ENCODE measurements at regions not wholly inside any gene's neighbourhood (a gene's known extent, or its start where the extent isn't known, plus 50 kb on each side); places are given as distances from the start of the nearest gene placed in this dataset.
"Not testable (repeated sequence)": the region's sequence is repeated elsewhere in the genome, so short reads cannot be mapped to it uniquely, and the experiment has no call there.

DNA sequence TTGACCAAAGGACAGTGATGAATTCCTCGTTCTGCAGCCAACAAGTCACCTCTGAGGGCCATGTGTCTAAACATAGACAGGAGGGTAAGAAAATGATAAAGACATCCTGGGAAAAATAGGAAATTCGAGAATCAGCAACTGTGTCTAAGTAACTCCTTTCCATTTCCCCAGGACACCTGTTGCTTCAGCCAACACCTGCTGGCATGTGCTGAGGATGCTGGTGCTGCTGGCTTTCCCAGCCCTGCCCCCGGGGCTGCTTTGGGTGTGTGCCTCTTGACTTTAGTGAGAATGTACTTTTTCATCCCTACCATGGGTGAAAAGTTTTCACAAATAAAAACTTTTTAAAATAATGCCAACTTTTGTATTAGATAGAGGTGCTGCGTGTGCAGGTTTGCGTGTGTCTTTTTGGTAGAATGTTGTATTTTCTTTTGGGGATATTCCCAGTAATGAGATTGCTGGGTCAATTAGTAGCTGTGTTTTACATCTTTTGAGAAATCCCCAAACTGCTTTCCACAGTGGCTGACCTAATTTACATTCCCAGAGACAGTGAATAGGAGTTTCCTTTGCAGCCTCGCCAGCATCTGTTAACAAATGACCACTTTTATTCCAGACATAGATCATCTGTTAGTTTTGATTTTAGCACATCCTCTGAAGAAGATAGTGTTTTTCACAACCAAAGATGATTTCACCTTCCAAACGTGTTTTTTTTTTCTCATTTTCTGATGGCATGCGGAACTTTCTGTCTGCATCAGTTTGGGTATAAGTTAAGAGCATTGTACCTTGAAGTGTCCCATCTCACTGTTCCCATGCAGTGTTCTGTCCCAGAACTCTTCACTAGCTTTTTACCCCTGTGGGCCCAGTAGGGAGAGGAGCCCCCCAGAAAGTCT lies 104.2 kb upstream of the ACBD5 start:
- no peak for DNase-seq

DNA sequence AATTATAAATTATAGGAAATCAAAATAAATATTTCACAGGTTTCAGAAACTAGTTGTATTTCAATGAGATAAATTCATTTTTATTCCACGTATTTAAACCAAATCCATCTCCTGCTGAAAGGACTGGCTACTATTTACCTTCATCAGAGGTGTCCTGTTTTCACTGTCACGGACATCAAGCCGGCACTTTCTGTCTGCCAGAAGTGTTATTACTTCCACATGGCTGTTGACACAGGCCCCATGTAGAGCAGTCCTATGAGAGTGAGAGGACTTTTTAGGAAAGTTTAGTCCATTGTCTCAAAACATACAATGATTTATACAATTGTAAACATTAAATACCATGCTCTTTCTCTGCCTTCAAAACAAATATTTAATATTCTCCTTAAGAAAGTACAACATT lies 100.4 kb upstream of the ACBD5 start:
- no peak for DNase-seq

- not testable (repeated sequence) for DNase-seq
Observed at GRCh38 chr10:27335246-27335645, 94.6 kb upstream of the ACBD5 start.

- no peak for DNase-seq
Observed at GRCh38 chr10:27330074-27330473, 89.5 kb upstream of the ACBD5 start.

DNA sequence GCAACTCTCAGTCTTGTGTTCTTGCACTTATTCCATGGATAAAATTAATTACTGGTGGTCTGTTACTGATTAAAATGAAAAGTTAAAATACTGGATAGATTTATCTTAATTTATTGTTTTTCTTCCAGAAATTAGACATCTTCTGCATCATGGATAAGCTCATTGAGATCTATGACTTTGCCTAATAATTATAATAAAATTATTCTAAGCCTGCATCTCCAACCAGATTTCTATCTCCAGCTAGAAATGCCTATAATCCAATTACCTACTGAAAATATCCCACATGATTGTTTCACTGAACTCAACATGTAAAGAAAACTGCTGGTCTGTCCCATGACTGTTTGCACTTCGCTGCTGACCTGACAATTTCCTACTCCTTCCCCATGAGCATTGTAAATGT lies 88.3 kb upstream of the ACBD5 start:
- DNase-seq = no peak

DNA sequence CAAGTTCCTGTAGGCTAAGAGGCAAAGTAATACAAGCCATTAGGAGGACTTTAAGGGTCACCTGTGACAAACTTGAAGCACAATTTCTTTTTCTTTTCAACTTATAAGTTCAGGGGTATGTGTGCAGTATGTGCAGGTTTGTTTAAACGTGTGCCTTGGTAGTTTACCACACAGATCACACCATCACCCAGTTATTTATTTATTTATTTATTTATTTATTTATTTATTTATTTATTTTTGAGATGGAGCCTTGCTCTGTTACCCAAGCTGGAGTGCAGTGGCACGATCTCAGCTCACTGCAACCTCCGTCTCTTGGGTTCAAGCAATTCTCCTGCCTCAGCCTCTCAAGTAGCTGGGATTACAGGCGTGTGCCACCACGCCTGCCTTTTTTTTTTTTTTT lies 86.2 kb upstream of the ACBD5 start:
- not testable (repeated sequence) for DNase-seq

- DNase-seq = no peak
Observed at GRCh38 chr10:27319752-27320431, 79.3 kb upstream of the ACBD5 start.

DNA sequence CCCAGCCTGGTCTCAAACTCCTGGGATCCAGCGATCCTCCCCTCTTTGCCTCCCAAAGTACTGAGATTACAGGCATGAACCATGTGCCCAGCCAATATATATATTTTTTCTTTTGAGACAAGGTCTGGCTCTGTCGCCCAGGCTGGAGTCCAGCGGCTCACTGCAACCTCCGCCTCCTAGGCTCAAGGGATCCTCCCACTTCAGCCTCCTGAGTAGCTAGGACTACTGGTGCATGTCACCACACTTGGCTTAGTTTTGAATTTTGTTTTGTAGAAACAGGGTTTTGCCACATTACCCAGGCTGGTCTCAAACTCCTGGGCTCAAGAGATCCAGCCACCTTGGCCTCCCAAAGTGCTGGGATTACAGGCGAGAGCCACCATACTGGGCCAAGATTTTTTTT lies 78.5 kb upstream of the ACBD5 start:
- not testable (repeated sequence) for DNase-seq

GRCh38 chr10:27315082-27315481 lies 74.5 kb upstream of the ACBD5 start:
- not testable (repeated sequence) for DNase-seq

DNA sequence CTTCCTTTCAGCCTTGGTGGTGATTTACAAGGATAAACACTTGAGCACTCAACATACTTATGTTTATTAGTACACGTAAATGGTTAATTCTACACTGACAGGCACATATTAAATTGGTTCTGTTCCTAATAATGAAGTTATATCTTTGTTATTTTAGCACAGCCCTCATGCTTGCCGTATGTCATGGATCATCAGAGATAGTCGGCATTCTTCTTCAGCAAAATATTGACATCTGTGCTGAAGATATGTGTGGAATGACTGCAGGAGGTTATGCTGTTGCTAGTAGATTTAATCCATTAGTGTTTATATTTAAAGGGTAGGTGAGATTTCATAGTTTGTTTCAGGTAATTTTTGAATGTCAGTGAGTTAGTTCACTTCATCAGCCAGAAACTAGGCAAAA lies 73.0 kb upstream of the ACBD5 start:
- not testable (repeated sequence) for DNase-seq

GRCh38 chr10:27312854-27313253 lies 72.3 kb upstream of the ACBD5 start:
- DNase-seq = no peak

GRCh38 chr10:27311809-27312208 lies 71.2 kb upstream of the ACBD5 start:
- not testable (repeated sequence) for DNase-seq

DNA sequence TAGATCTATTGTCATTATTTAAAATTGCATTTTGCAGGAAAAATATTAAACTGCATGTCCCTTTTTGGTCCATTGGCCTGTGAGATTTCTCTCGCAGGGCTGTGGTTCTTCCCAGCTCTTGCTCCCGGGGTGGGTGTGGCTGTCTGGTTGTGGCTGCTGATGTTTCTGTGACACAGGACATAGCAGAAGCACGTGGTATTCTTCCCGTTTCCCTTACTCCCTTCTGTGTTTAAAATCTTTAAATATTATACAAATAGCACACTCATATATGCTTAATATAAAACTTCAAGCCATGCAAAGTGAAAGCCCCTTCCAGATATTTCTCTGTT lies 57.9 kb upstream of the ACBD5 start:
- not testable (repeated sequence) for DNase-seq

GRCh38 chr10:27297844-27298521 lies 57.4 kb upstream of the ACBD5 start:
- DNase-seq = no peak

- DNase-seq = not testable (repeated sequence)
Observed at GRCh38 chr10:27296285-27296684, 55.7 kb upstream of the ACBD5 start.

- DNase-seq = not testable (repeated sequence)
Observed at GRCh38 chr10:27291253-27291895, 50.8 kb upstream of the ACBD5 start.

All from NCI-H1694 (cell line).